ENCODE measurements at regions not wholly inside any gene's neighbourhood (a gene's known extent, or its start where the extent isn't known, plus 50 kb on each side); places are given as distances from the start of the nearest gene placed in this dataset.

DNA sequence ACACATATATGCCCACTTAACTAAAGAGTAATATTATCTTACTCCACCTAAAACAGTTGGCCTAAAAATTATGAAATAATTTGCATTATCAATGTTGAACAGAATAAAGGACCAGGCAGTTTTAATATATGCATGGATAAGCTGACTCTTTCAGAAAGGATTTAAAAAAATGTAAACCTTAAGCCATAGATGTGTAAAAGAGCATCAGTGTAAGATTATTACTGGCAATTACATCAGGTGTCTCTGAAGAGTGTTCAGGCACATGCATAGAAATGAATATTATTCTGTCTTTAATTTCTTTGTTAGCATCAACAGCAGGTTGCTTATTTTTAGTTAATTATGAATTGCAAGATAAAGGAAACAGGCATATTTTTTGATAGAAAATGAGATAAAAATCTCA is 1353.8 kb downstream of the C4orf33 start:
- TF ChIP-seq, protein P1, sequence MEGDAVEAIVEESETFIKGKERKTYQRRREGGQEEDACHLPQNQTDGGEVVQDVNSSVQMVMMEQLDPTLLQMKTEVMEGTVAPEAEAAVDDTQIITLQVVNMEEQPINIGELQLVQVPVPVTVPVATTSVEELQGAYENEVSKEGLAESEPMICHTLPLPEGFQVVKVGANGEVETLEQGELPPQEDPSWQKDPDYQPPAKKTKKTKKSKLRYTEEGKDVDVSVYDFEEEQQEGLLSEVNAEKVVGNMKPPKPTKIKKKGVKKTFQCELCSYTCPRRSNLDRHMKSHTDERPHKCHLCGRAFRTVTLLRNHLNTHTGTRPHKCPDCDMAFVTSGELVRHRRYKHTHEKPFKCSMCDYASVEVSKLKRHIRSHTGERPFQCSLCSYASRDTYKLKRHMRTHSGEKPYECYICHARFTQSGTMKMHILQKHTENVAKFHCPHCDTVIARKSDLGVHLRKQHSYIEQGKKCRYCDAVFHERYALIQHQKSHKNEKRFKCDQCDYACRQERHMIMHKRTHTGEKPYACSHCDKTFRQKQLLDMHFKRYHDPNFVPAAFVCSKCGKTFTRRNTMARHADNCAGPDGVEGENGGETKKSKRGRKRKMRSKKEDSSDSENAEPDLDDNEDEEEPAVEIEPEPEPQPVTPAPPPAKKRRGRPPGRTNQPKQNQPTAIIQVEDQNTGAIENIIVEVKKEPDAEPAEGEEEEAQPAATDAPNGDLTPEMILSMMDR (conservative IDR thresholded peaks at IDR 0.05; ENCODE audit: low read depth, low read length): no peak
- TF ChIP-seq EZH2 (IDR thresholded peaks at IDR 0.05; ENCODE audit: borderline replicate concordance, low read depth, low read length, poor library complexity, severe bottlenecking): no peak

Data from A673 (cell line).